NCI-H748 (cell line): ENCODE measurements at regions not wholly inside any gene's neighbourhood (a gene's known extent, or its start where the extent isn't known, plus 50 kb on each side); places are given as distances from the start of the nearest gene placed in this dataset.
"Not testable (repeated sequence)": the region's sequence is repeated elsewhere in the genome, so short reads cannot be mapped to it uniquely, and the experiment has no call there.

Source experiments
- DNase-seq: peaks from one replicate; lab custom pipeline; 2025; ENCODE audit not compliant: unreplicated experiment; lab: John Stamatoyannopoulos, UW

DNA sequence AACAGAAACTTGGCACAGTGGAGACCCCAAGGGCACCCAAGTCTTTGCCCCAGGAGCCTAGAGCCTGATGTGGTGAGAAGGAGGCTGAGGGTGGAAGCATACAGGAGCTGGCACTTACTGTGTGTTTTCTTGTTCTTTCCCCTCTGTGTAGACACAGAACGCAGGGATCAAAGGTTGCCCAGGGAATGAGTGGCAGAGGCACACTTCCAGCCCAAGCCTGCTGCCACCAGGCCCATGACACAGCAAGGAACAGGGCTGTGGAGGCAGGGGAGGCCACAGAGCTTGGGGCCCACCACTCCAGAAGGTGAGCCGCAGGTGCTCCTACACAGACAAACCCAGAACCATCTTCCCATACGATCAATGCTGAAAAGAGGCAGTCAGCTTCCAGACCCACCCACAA is 73.9 kb upstream of the S1PR3 start:
- DNase-seq, result no peak

DNA sequence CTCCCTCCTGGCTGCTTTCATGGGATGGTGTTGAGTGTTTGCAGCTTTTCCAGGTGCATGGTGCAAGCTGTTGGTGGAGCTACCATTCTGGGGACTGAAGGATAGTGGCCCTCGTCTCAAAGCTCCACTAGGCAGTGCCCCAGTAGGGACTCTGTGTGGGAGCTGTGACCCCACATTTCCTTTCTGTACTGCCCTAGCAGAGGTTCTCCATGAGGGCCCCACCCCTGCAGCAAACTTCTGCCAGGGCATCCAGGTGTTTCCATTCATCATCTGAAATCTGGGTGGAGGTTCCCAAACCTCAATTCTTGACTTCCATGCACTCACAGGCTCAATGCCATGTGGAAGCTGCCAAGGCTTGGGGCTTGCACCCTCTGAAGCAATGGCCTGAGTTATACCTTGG is 72.7 kb upstream of the S1PR3 start:
- DNase-seq, result not testable (repeated sequence)

DNA sequence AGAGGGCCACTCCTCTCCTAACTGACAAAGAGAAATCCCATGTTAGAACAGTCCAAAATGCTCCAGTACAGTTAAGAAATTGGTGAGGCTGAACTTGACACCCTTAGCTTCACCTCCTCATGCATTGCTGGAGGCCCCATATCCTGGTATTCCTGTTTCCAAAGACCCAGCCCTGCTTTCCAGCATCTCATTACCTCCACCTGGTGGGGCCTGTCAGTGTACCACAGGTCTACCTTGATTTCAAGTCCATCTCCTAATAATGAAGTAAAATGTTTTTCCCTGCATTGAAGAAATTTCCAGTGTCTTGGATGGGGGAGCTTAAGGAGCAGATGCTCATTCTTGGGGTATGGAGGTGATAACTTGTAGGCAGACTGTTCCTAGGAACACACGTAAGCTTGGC is 70.6 kb upstream of the S1PR3 start:
- DNase-seq, result no peak

DNA sequence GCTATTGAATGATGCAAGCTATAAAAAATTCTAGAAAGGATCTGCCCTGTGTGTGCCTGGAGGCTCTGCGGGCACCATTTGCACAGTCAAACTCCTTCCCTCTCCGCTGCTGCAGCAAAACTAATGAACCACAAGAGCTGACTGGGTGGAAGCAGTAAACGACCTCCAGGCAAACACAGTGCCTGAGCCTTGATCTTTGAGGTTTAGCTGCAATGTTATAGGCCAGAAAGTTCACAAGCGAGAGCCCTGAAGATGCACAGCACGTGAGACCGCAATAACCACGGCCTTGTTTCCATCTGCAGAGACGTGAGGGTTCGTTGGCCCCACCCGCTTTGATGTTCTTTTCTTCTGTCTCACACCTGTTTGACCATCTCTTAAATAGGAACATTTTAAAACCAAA is 69.2 kb upstream of the S1PR3 start:
- DNase-seq, result no peak

DNA sequence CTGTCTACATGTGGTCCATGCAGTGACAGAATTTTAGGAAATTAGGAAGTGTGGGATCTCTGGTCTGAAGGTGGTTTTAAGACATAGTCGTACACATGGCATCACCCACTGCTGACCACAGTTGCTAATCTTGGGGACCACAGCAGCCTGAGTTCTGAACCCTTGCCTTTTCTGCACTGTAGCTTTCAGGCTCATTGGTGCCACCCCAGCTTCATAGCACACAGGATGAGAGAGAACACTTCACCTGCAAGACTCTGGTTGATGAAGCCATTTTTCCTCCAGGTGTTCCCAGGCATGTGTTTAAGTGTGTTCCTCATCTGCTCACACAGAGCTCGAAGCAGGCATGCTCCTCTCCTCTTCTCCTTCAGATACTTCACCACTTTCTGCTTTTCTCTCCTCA is 68.2 kb upstream of the S1PR3 start:
- DNase-seq, result no peak

DNA sequence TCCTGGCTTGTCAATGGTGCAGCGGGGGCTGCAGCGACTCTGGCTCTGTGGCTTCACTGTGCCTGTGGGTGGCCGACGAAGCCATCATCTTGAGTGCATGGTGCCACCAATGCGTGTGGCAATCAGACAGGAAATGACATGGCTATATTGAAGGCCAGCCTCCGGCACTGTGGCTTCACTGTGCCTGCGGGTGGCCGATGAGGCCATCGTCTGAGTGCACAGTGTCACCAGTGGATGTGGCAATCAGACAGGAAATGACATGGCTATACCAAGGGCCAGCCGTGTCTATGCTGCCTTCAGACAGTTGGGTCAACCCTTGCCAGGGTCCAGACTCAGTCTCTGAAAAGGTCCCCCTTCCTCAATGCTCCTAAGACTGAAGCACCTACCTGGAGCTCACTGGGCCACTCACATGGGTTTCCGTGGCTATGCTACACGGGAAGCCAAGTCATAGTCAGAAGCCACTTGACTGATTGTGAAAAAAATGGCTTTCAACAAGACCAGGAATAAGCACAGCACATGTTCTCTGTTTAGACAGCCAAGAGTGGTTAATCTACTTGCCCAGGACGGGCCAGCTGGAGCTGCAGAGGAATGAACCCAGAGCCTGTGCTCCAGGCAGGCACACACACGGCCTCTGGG is 67.5 kb upstream of the S1PR3 start:
- no peak for DNase-seq

DNA sequence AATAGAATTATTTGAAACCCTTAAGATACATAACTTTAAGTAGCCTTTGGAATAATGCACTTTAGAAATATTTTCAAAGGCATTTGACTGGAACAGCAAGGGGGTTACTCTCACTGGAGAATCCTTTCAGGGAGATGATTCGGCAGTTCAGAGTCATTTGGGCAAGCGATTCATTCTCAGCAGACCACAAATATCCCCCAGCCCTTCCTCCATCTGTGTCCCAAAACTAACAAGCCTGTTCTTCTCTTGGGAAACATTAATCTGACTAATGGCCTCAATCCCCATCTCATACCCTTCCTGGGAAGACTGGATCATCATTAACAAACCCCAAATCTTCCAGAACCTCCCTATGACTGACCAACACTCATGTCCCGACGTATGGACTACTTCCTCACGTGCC is 65.8 kb upstream of the S1PR3 start:
- no peak for DNase-seq

DNA sequence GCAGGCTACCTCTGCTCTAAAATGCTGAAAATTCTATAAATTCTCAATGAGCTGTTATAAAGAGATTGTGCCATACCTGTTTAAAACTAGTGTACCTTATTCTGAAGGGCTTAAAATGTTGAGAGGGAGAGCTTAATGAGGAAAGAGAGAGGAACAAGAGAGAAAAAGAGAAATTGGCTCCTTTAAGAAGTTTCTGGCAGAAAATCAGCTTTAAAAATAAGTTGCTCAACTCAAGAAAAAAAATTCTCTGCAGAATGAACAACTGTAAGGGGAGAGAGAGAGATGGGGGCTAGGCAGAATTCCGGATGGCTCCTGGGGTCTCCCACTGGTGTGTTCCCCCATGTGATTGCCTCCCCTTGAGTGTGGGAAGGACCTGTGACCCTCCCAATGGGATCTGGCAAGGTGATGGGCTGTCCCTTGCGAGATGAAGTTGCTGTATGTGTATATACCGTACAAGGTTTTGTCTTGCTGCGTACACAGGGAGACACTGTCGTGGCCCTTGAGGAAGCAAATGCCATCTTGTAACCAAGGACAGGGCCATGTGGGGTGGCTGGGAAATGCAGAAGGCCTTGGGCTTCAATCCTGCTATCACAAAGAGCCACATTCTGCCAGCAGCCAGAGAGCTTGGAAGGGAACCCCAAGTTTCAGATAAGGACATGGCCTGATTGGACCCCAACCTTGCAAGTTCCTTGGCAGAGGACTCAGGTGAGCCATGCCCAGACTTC is 64.3 kb upstream of the S1PR3 start:
- DNase-seq, result no peak

DNA sequence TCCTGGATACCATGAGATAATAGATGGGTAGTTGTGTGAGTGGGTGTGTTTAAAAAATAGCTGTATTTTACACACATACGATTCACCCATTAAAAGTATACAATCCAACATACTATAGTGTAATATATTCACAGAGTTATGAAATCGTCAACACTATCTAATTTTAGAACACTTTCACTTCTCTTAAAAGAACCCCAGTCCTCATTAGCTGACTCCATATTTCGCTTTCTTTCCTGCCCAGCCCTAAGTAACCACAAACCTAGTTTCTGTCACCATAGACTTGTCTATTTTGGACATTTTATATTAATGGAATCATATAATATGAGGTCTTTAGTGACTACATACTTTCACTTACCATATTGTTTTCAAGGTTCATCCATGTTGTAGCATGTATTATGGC is 63.8 kb upstream of the S1PR3 start:
- no peak for DNase-seq

DNA sequence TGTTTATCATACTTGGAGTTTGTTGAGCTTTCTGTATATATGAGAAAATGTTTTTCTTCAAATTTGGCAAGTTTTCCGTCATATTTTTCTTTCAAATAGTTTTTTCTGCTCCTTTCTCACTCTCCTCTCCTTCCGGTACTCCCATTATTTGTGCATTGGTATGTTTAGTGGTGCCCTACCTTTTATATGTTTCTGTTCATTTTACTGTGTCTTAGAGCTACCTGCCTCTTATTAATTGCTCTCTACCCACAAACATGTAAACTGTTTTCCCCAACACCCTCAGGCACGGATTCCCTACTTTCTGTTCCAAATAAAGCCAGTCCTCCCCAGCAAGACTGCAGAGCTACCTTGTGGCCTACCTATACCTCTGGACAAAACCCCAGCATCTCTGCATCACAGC is 60.6 kb upstream of the S1PR3 start:
- DNase-seq, result no peak

DNA sequence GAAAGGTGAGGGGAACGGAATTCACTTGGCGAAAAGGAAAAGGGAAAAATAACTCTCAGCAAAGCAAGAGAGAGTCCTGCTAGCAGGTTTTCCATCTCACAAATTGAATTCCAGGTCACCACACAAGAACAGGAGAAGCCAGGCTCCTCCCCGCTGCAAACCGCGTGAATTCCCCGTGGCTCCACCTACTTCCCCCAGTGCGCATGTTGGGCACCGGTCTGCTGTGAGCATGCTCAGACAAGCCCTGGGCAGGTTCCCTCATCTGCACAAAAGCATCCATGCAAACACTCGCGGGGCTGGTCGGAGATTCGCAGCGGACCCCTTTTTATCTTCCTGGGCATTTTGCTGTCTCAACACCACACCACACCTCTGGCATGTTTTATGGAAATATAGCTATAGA is 58.5 kb upstream of the S1PR3 start:
- DNase-seq, result peak; percentile 94

DNA sequence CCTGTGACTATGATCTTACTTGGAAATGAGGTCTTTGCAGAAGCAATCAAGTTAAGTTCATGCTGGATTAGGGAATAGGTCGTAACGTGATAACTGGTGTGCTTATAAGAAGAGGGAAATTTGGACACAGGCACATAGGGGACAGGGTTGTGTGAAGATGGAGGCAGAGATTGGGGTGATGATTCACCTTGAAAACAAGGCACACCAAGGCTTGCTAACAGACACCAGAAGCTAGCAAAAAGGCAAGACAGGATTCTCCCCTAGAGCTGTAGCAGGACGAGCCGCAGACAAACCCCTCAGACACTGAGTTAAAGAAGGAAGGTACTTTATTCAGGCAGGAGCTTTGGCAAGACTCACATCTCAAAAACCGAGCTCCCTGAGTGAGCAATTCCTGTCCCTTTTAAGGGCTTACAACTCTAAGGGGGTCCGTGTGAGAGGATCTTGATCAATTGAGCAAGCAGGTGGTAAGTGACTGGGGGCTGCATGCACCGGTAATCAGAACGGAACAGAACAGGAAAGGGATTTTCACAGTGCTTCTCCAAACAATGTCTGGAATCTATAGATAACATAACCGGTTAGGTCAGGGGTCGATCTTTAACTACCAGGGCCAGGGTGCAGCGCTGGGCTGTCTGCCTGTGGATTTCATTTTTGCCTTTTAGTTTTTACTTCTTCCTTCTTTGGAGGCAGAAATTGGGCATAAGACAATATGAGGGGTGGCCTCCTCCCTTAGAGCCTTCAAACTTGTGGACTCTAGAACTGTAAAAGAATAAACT is 57.5 kb upstream of the S1PR3 start:
- DNase-seq, result no peak

DNA sequence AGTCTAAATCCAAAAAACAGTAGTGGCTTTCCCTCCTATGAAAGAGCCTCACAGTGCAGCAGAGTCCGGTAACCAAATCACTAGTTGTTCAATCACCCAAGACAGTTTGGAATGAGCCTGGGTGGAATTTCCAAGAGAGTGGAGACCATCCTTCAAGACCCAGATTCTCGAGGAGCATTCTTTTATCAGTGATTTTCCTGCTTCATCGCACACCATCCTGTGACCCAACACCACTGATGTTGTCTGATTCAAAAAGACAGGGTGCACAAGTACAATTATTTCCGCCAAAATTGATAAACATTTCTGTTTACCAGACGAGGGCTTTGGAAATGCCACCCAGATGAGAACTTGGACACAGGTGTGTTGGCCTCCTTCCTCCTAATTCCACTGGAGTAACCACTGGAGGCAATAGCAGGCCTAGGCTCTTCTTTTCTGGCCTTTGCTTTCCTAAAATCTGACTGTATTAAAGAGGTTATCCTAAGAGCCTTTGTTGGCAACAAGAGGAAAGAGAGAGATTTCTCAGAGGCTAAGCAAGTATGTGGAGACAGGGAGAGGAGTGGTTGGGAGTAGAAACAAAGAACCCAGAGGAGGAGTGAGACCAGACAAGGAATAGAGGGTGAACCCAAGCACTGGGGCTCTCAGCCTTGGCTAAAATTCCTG is 56.3 kb upstream of the S1PR3 start:
- no peak for DNase-seq

DNA sequence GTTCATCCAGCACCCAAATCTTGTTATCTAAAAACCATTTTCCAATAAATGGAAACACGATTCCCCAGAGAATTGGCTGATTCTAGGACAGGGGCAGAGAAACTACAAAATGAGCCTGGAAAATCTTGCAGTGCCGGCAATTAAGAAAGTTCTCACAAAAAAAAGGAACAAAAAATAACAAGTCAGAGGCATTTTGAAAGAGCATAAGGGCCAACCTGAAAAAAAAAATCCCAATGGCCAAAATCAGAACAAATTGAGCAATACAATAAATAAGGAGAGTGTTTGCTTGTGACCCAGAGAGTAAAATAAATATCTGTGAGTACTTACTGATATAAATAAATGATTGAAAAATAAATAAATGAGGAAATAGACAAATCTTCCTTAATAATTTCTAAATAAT is 55.1 kb upstream of the S1PR3 start:
- no peak for DNase-seq

DNA sequence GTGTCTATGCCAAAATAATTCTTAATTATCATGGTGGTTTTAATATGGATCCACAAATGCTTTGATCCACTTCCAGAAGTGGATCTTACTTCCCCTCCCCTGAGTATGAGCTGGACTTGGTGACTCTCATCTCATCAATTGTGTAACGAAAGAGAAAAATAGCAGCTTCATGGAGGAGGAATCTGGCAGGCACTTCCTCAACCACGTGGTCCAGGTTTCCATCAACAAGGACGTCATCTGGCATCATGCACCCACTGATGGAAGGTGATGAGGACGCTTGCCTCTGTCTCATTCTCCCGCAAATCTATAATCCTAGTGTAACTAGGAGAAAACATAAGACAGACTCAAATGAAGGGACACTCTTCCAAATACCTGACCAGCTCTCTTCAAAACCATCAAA is 54.6 kb upstream of the S1PR3 start:
- DNase-seq, result no peak

DNA sequence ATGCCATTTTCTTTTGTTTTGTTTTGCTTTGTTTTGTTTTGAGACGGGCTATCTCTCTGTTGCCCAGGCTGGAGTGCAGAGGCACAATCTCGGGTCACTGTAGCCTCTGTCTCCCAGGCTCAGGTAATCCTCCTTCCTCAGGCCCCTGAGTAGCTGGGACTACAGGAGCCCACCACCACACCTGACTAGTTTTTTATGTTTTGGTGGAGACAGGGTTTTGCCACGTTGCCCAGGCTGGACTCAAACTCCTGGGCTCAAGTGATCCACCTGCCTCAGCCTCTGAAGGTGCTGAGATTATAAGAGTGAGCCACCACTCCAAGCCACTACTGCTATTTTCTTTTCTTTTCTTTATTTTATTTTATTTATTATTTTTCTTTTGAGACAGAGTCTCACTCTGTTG is 54.0 kb upstream of the S1PR3 start:
- no peak for DNase-seq

DNA sequence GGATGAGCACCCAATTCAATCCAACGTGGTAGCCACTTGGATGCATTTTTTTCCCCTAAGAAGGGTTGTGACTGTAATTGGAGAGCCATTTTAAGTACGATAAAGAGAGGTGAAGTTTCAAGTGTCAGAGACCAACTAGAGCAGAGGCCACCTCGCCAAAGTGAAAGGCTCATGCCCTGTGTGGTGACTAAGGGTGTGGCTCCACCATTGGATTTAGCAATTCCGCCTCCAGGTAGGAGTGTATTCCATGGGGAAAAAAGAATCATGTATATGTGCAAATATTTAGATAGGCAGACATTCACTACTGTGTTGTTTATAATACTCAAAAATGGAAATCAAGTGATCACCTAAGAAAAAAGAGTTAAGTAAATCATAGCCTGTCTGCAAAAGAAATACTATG is 53.1 kb upstream of the S1PR3 start:
- DNase-seq, result peak; percentile 40
